Ascending aorta (tissue), 2 donors: ENCODE measurements at regions not wholly inside any gene's neighbourhood (a gene's known extent, or its start where the extent isn't known, plus 50 kb on each side); places are given as distances from the start of the nearest gene placed in this dataset.

Experiments used
- DNase-seq, 2 donors: peaks; one replicate each; pipeline ENCODE4 v3.0.0-alpha.2; 2019; ENCODE audit warnings: low spot score in 2 of 2
- H3K27ac ChIP-seq, 2 donors: fragments of 200-600 bp; sonication (generic); one replicate each; pipeline ENCODE4 v1.5.1; 2016 to 2017; ENCODE audit warnings: mild to moderate bottlenecking in 1 of 2
- H3K27me3 ChIP-seq: fragments of 200-600 bp; sonication (generic); one replicate; pipeline ENCODE4 v1.5.1; 2017
- H3K36me3 ChIP-seq, 2 donors: fragments of 200-600 bp; sonication (generic); one replicate each; pipeline ENCODE4 v1.5.1; 2016
- H3K4me1 ChIP-seq, 2 donors: fragments of 200-600 bp; sonication (generic); one replicate each; pipeline ENCODE4 v1.5.1; 2016 to 2017; ENCODE audit warnings: mild to moderate bottlenecking in 1 of 2
- H3K4me3 ChIP-seq, 2 donors: fragments of 200-600 bp; sonication (generic); one replicate each; pipeline ENCODE4 v1.5.1; 2016 to 2017; ENCODE audit warnings: mild to moderate bottlenecking in 1 of 2
- H3K9me3 ChIP-seq, 2 donors: fragments of 200-600 bp; sonication (generic); one replicate each; pipeline ENCODE4 v1.5.1; 2016
- CTCF ChIP-seq, 3 experiments: fragments of 200-600 bp in 2 of 3; fragments of 450-650 bp in 1 of 3; sonication (generic) in 2 of 3; IDR thresholded peaks; one replicate each; pipeline ENCODE4 v1.5.1; 2016 to 2019; ENCODE audit warnings: antibody characterized with exemption in 3 of 3, mild to moderate bottlenecking in 1 of 3, moderate library complexity in 1 of 3
- intact Hi-C: fragments of 100-400 bp; cut with DNase I; formaldehyde crosslinking; loops from one replicate; pipeline ENCODE4 v1.15.1; 2023

DNA sequence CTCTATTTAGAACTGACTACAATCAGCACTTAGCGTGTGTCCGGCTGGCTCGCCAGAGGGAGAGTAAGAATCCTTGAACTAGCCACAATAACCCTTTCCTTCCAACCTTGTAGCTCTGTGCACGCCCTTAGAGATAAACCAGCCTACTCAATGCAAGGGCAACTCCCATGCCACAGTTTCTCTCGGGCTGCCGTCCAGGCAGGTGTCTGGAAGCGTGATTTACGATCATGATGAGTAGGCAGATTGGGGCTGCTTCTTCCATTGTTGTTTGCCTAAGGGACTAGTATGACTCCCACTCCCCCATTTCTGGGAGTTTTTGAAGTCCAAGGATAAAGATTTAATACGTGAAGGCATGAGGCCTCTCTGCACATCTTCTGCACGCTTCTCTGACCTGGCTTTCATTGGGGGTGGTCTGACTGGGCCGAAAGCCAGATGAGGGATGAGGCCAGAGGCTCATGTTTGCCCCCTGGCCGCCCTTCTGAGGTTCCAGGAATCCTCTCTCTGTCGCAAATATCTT is 134.0 kb upstream of the MYO10 start:
- no peaks in the 10 kb centered on the region for H3K27me3 ChIP-seq
- H3K27ac ChIP-seq, result no peak overlapping the region
- H3K4me1 ChIP-seq, result no peaks in the 10 kb centered on the region
- DNase-seq, result no peak
- intact Hi-C loops, result no loop called here
- no peak overlapping the region for H3K4me3 ChIP-seq
- no peaks in the 10 kb centered on the region for H3K9me3 ChIP-seq
- TF ChIP-seq CTCF (IDR thresholded peaks at IDR 0.05), result no peak
- no peaks in the 10 kb centered on the region for H3K36me3 ChIP-seq

- intact Hi-C loops, result no loop called here
- DNase-seq, result no peak
- Histone ChIP-seq H3K9me3 (no peaks in the 10 kb centered on the region), H3K27ac (no peak overlapping the region), H3K36me3 (no peaks in the 10 kb centered on the region), H3K4me1 (no peaks in the 10 kb centered on the region), H3K27me3 (no peaks in the 10 kb centered on the region), H3K4me3 (no peak overlapping the region)
- TF ChIP-seq CTCF (IDR thresholded peaks at IDR 0.05), result no peak
Measured at GRCh38 chr5:17070647-17071046, 134.6 kb upstream of the MYO10 start.

DNA sequence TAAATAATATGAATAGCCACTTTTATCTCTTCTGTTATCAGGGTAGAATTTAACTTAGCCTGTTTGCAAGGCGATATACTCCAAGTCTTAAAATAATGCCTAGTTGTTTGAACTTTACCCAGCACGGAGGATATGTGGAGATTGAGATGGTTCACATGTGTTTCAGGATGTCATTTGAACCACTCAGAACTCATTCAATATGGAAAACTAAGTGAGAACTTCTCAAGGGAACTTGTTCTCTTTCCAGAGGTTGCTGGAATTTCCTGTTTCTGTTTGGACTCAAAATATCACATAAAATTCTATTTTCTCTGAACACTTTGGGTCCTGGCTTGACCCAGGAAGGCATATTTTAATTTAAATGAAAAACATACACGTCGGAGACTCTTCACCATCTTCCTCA is 139.1 kb upstream of the MYO10 start:
- Histone ChIP-seq H3K27me3 (no peaks in the 10 kb centered on the region), H3K36me3 (no peaks in the 10 kb centered on the region), H3K9me3 (no peaks in the 10 kb centered on the region), H3K4me3 (no peak overlapping the region), H3K4me1 (no peaks in the 10 kb centered on the region), H3K27ac (no peak overlapping the region)
- no peak for TF ChIP-seq CTCF (IDR thresholded peaks at IDR 0.05)
- no peak for DNase-seq
- intact Hi-C loops, result no loop called here

GRCh38 chr5:17076272-17076671 is 140.2 kb upstream of the MYO10 start:
- Histone ChIP-seq H3K9me3 (no peaks in the 10 kb centered on the region), H3K36me3 (no peaks in the 10 kb centered on the region), H3K27me3 (no peaks in the 10 kb centered on the region), H3K4me3 (no peak overlapping the region), H3K27ac (no peak overlapping the region), H3K4me1 (no peaks in the 10 kb centered on the region)
- TF ChIP-seq CTCF (IDR thresholded peaks at IDR 0.05), result no peak
- intact Hi-C loops, result no loop called here
- DNase-seq, result no peak

GRCh38 chr5:17077440-17078233 is 139.8 kb upstream of the BASP1 start:
- no peak overlapping the region for H3K27ac ChIP-seq

More at GRCh38 chr5:17077440-17078233, 139.8 kb upstream of the BASP1 start:
- no peak for TF ChIP-seq CTCF (IDR thresholded peaks at IDR 0.05)
- DNase-seq, result no peak
- H3K4me1 ChIP-seq, result no peaks in the 10 kb centered on the region
- no peaks in the 10 kb centered on the region for H3K9me3 ChIP-seq
- no peaks in the 10 kb centered on the region for H3K36me3 ChIP-seq
- H3K27me3 ChIP-seq, result no peaks in the 10 kb centered on the region
- H3K4me3 ChIP-seq, result no peak overlapping the region
- intact Hi-C loops, result no loop called here
